VCaP (cell line): ENCODE measurements at regions not wholly inside any gene's neighbourhood (a gene's known extent, or its start where the extent isn't known, plus 50 kb on each side); places are given as distances from the start of the nearest gene placed in this dataset.

Experiments
- H3K27ac ChIP-seq: fragments of 450-650 bp; 2 replicates; pipeline ENCODE4 v1.5.1; 2017
- CTCF ChIP-seq: fragments of 450-650 bp; conservative IDR thresholded peaks from 2 replicates; pipeline ENCODE4 v1.5.1; 2017; ENCODE audit warnings: mild to moderate bottlenecking, moderate library complexity

- no peak overlapping the region for H3K27ac ChIP-seq
- no peak for TF ChIP-seq CTCF
Measured at GRCh38 chr2:123901256-123901655, 123.8 kb upstream of the CNTNAP5 start.

- no peak overlapping the region for H3K27ac ChIP-seq
- TF ChIP-seq CTCF, result no peak
Measured at GRCh38 chr2:123906361-123906760, 118.7 kb upstream of the CNTNAP5 start.

DNA sequence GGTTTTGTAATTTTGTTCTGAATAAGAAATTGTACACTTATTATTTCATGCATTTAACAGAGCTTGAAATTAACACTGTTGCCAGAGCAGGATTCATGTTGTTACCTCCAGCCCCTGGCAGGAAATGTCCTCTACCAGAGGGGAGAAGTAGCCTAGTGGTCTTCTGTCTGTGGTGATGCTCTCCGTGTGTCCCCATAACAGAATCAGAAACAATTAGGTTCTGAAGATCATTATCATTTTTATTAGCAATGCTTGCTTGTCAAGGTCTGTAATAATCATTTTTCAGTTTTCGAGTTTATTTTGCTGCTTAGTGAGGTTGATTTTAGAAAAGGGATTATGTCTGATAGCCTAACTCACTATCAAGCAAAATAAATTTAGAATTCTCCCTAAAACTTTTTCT is 116.6 kb upstream of the CNTNAP5 start:
- TF ChIP-seq CTCF, result no peak
- H3K27ac ChIP-seq, result no peak overlapping the region

DNA sequence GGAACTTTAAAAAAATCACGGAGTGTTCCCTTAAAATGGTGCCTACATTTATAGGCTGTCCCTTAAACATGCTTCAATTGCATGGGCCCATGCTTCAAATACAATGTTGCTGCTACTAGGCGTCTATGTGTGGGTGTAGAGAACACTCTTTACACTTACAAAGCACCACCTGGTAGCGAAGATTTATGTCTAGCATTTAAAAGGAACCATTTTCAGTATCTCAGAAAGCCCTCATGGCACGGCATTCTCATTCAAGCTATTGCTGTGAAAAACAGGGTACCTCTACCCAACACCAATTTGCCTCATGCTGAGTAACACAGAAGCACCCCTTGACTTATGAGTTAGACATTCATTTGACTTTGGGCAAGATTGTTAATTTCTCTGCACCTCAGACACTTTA is 112.9 kb upstream of the CNTNAP5 start:
- TF ChIP-seq CTCF, result no peak
- H3K27ac ChIP-seq, result no peak overlapping the region

- TF ChIP-seq CTCF, result no peak
- peak overlapping the region; percentile 36 for H3K27ac ChIP-seq
Measured at GRCh38 chr2:123913143-123913735, 111.8 kb upstream of the CNTNAP5 start.

DNA sequence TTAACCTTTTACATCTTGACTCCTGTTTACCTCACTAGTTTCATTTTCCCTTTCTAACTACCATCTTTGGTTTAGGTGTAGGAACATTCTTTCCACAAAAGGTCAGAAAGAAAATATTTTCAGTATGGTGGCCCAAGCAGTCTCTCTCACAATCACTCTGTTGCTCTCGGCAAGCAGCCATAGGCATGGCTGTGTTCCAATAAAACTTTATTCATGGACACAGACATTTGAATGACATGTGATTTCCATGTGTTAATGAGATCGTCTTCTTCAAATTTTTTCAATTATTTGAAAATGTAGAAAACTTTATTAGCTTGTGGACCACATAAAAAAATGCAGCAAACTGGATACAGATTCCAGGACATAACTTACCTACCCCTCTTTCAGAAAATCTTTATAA is 109.7 kb upstream of the CNTNAP5 start:
- TF ChIP-seq CTCF, result no peak
- no peak overlapping the region for H3K27ac ChIP-seq

DNA sequence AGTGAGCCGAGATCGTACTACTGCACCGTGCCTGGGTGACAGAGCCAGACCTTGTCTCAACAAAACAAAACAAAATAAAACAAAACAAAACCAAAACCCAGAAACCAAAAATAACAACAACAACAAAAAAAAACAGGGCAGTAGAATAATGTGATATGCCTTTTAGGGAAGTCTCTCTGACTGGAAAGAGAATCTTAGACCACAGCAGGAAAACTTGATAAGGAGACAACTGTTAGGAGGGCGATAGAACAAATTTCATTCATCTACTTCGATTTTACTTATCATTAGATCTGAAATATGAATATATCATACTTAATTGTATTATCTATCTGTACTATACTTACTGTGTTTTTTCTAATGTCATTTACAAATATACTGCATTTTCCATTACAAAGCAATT is 109.0 kb upstream of the CNTNAP5 start:
- TF ChIP-seq CTCF, result no peak
- H3K27ac ChIP-seq, result peak overlapping the region; percentile 43
